Hepatocyte (in vitro differentiated cells): ENCODE measurements at regions not wholly inside any gene's neighbourhood (a gene's known extent, or its start where the extent isn't known, plus 50 kb on each side); places are given as distances from the start of the nearest gene placed in this dataset.

Experiments used
- CTCF ChIP-seq: fragments of 200-600 bp; sonication (generic); IDR thresholded peaks from 2 replicates; pipeline ENCODE4 v1.5.1; 2016; ENCODE audit warnings: antibody characterized with exemption, mild to moderate bottlenecking; ENCODE audit not compliant: poor library complexity
- EZH2 ChIP-seq: fragments of 200-600 bp; sonication (generic); IDR thresholded peaks from 2 replicates; pipeline ENCODE4 v1.6.1; 2016; ENCODE audit warnings: antibody characterized with exemption, mild to moderate bottlenecking, borderline replicate concordance
- EZH2phosphoT487 ChIP-seq: fragments of 200-600 bp; sonication (generic); IDR thresholded peaks from one replicate; pipeline ENCODE4 v1.6.1; 2018; ENCODE audit warnings: antibody characterized with exemption, mild to moderate bottlenecking, low read depth, moderate library complexity; ENCODE audit not compliant: unreplicated experiment, severe bottlenecking

- no peak for TF ChIP-seq CTCF
- TF ChIP-seq EZH2phosphoT487 = no peak
- no peak for TF ChIP-seq EZH2
These were observed 146.8 kb upstream of the USP9X start for GRCh38 chrX:40938423-40938822.
